NCI-H524 treated with DMSO at 0.1 percent for 48 hours (cell line): ENCODE measurements at regions not wholly inside any gene's neighbourhood (a gene's known extent, or its start where the extent isn't known, plus 50 kb on each side); places are given as distances from the start of the nearest gene placed in this dataset.

Source experiments
- DNase-seq: peaks from one replicate; lab custom pipeline; 2025; lab: John Stamatoyannopoulos, UW

DNA sequence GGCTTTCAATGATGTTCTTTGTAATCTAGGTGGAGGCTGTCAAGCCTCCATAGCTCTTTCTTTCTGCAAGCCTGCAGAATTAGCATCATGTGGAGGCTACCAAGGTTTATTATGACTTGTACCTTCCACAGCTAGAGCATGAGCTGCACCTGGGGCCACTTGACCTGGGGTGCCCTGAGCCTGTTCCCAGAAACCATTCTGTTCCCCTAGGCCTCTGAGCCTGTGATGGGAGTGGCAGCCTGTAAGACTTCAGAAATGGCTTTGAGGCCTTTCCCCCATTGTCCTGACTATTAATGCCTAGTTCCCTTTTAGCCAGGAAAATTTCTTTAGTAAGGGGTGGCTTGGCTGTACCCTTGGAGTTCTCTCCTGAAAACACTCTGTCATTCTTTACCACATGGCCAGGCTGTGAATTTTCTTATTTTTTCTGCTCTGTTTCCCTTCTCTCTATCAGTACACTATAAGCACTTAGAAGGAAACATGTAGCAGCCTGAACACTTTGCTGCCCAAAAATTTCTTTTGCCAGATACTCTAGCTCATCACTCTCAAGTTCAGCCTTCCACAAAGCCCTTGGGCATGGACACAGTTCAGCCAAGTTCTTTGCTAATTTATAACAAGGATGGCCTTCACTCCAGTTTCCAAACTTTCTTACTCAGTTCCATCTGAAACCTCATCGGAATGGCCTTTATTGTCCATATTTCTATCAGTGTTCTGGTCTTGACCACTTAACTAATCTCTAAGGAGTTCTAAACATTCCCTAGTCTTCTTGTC lies 61.4 kb upstream of the NR3C1 start:
- DNase-seq = no peak

DNA sequence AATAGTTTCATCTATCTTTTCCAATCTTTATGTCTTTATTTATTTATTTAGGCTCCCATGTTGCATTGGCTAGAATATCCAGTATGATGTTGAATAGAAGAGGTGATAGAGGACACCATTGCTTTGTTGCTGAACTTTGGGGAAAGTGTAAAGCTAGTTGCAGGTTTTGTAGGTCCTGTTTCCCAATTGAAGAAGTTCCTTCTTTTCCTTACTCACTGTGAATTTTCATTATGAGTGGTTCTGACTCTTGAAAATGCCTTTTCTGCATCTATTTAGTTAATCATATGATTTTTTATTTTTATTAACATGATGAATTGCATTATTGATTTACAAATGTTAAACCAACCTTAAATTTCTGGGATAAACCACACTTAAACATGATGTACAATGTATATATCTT lies 58.9 kb upstream of the NR3C1 start:
- no peak for DNase-seq

DNA sequence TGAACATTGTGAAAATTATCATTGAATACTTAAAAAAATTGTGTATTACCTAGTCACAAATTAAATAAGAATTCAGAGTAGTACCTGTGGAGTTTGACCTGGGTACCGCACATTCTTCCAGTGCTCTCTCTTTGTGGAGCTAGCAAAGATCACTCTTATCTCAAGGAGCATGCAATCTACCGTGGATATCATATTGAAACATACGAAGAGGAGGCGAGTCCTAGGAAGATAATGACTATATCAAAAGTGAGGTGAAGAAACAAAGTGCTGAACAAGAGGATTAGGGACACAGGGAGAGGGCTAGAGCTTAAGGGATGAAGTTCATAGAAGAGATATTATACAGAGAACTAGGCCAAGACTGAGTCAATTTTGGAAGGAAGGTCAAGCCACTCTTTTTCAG lies 55.9 kb upstream of the NR3C1 start:
- no peak for DNase-seq

DNA sequence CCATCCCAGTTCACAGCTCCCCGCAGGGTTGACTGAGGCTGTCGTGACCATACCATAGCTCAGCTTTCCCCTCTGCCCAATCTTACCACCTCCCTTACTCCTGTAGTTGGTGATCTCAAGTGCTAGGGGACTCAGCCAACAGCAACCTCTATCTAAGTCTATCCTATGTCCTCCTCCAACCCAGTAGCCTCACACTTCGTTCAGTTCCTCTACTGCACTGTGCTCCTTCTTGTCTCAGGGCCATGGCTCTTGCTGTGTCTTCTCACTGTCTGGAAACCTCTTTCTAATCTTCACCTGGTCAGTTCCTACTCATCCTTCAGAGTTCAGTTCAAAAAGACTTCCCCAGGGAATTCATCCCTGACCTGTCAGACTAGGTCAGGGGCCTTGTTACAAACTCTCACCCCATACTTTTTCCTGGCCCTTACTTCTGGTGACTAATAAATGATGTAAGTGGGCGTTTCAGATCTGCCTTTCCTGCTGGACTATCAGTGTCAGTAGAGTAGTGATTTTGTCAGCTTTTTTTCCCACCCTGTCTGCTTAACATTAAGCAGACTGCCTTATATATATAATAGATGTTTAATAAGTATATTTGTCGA lies 53.6 kb upstream of the NR3C1 start:
- DNase-seq = no peak

DNA sequence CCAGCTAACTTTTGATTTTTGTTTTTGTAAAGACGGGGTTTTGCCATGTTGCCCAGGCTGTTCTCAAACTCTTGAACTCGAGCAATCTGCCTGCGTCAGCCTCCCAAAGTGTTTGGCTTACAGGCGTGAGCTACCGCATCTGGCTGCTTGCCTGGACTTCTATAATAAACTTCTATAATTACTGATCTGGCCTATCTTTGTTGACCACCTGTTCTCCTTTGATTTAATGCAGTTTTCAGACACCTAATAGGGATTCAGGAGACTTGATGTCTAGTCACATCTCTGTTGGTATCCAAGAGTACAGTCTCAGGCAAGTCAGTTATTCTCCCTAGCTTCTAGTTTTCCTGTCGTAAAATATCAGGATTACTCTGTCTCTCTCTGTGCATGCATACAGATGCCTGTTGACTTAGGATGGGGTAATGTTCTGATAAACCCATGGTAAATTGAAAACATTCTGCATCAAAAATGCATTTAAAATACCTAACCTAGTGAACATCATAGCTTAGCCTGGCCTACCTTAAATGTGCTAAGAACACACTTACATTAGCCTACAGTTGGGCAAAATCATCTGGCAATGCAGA lies 51.5 kb upstream of the NR3C1 start:
- DNase-seq = no peak

DNA sequence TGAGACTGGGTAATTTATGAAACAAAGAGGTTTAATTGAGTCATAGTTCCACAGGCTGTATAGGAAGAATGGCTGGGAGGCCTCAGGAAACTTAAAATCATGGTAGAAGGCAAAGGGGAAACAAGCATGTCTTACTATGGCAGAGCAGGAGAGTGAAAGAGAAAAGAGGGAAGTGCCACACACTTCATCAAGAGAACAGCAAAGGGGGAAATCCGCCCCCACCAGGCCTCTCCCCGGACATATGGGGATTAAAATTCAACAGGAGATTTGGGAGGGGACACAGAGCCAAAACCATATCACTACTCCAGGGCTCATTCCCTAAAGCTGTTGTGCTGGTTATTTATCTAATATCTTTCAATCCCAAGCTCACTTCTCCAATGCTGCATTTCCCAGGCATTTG lies 50.2 kb upstream of the NR3C1 start:
- no peak for DNase-seq
